ENCODE measurements at regions not wholly inside any gene's neighbourhood (a gene's known extent, or its start where the extent isn't known, plus 50 kb on each side); places are given as distances from the start of the nearest gene placed in this dataset.

- TF ChIP-seq CTCF (IDR thresholded peaks at IDR 0.05) (no peak), EP300 (IDR thresholded peaks at IDR 0.05) (no peak), POLR2A (IDR thresholded peaks at IDR 0.05) (no peak)
Measured at GRCh38 chr12:93308281-93308680, 69.4 kb upstream of the NUDT4 start.

All from tibial nerve (tissue), 4 donors.